Esophagus squamous epithelium (tissue), 5 donors: ENCODE measurements at regions not wholly inside any gene's neighbourhood (a gene's known extent, or its start where the extent isn't known, plus 50 kb on each side); places are given as distances from the start of the nearest gene placed in this dataset.

Experiments
- DNase-seq: peaks from one replicate; lab custom pipeline; 2025; lab: John Stamatoyannopoulos, UW
- H3K27ac ChIP-seq, 4 donors: fragments of 200-600 bp; sonication (generic); one replicate each; pipeline ENCODE4 v1.5.1; 2016 to 2019; ENCODE audit warnings: mild to moderate bottlenecking in 1 of 4
- H3K27me3 ChIP-seq, 4 donors: fragments of 200-600 bp; sonication (generic); 1 replicate in 3 of 4; 2 replicates in 1 of 4; pipeline versions ENCODE4 v1.5.1 to v1.6.0; 2017 to 2021; ENCODE audit warnings: antibody characterized with exemption in 1 of 4
- H3K36me3 ChIP-seq, 3 donors: fragments of 200-600 bp; sonication (generic); one replicate each; pipeline ENCODE4 v1.5.1; 2016 to 2019
- H3K4me1 ChIP-seq, 3 donors: fragments of 200-600 bp; sonication (generic); one replicate each; pipeline ENCODE4 v1.5.1; 2017 to 2019
- H3K4me3 ChIP-seq, 4 donors: fragments of 200-600 bp; sonication (generic); 1 replicate in 3 of 4; 2 replicates in 1 of 4; pipeline ENCODE4 v1.5.1; 2016 to 2019; ENCODE audit warnings: mild to moderate bottlenecking in 2 of 4, moderate library complexity in 1 of 4
- H3K9me3 ChIP-seq, 3 donors: fragments of 200-600 bp; sonication (generic); one replicate each; pipeline ENCODE4 v1.5.1; 2016 to 2019
- POLR2A ChIP-seq, 4 donors: fragments of 450-650 bp; IDR thresholded peaks; one replicate each; pipeline ENCODE4 v1.6.1; 2017; ENCODE audit warnings: antibody characterized with exemption in 4 of 4, mild to moderate bottlenecking in 4 of 4, moderate library complexity in 3 of 4
- WGBS, 2 donors: methylation state at CpG; one replicate each; pipeline ENCODE4 v1.1.5; 2018; 5-methylcytosine and 5-hydroxymethylcytosine counted together
- intact Hi-C: fragments of 100-400 bp; cut with DNase I; formaldehyde crosslinking; loops from one replicate; pipeline ENCODE4 v1.15.0; 2022
- TF ChIP-seq, protein P1 (sequence below), 6 experiments: fragments of 450-650 bp in 4 of 6; fragments of 200-600 bp in 2 of 6; sonication (generic) in 2 of 6; IDR thresholded peaks; one replicate each; pipeline ENCODE4 v1.5.1; 2016 to 2019; ENCODE audit warnings: antibody characterized with exemption in 6 of 6, mild to moderate bottlenecking in 4 of 6, moderate library complexity in 4 of 6
- donor health status: DM: yes; HTN: yes; CAD: no.

DNA sequence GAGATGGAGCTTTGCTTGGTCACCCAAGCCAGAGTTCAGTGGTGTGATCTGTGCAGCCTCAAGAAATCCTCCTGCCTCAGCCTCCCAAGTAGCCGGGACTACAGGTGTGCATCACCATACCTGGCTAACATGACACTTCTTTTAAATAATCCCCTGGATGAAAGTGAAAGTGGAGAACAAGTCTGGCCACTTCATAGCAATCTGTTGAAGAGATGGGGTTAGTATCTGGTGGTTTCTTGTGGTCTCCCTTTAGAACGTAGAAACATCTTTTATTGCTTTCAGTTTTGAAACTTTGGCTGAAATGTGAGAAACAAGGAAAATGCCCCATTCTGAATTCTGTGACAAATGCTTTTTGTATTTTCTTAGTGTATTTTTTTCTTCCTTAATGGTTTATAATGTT lies 452.5 kb upstream of the RIOK2 start:
- Histone ChIP-seq H3K27me3 (no peaks in the 10 kb centered on the region), H3K36me3 (no peaks in the 10 kb centered on the region), H3K9me3 (no peaks in the 10 kb centered on the region), H3K27ac (no peak overlapping the region), H3K4me1 (no peaks in the 10 kb centered on the region), H3K4me3 (no peak overlapping the region)
- 56 to 86% methylated on average over 2 of the region's 2 CpGs for WGBS, 2 donors
- intact Hi-C loops = no loop called here
- TF ChIP-seq POLR2A (IDR thresholded peaks at IDR 0.05) = no peak
- TF ChIP-seq, protein P1, sequence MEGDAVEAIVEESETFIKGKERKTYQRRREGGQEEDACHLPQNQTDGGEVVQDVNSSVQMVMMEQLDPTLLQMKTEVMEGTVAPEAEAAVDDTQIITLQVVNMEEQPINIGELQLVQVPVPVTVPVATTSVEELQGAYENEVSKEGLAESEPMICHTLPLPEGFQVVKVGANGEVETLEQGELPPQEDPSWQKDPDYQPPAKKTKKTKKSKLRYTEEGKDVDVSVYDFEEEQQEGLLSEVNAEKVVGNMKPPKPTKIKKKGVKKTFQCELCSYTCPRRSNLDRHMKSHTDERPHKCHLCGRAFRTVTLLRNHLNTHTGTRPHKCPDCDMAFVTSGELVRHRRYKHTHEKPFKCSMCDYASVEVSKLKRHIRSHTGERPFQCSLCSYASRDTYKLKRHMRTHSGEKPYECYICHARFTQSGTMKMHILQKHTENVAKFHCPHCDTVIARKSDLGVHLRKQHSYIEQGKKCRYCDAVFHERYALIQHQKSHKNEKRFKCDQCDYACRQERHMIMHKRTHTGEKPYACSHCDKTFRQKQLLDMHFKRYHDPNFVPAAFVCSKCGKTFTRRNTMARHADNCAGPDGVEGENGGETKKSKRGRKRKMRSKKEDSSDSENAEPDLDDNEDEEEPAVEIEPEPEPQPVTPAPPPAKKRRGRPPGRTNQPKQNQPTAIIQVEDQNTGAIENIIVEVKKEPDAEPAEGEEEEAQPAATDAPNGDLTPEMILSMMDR (IDR thresholded peaks at IDR 0.05) = no peak
- no peak for DNase-seq

DNA sequence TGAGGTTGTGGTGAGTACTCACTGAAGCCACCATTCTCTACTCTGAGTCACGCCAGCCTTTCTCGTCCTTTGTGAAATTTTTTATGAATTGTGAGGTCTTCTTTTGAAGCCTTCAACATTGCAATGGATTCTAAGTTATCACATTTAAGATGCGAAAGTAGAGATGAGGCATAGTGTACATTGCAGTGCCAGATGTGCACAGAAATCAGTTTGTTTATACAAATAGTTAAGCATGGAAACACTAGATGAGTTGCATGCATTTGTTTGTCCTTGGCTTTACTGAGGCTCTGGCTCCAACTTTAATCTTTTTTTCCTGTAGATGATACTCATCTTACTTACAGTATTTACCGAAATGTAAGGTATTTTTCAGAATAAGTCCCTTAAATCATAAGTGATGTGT lies 453.7 kb upstream of the RIOK2 start:
- H3K4me1 ChIP-seq = no peaks in the 10 kb centered on the region
- no peak overlapping the region for H3K4me3 ChIP-seq
- 69 to 75% methylated on average over 4 of the region's 4 CpGs for WGBS, 2 donors
- DNase-seq = no peak
- H3K9me3 ChIP-seq = no peaks in the 10 kb centered on the region
- intact Hi-C loops = no loop called here
- no peaks in the 10 kb centered on the region for H3K36me3 ChIP-seq
- H3K27ac ChIP-seq = no peak overlapping the region
- H3K27me3 ChIP-seq = no peaks in the 10 kb centered on the region
- TF ChIP-seq POLR2A (IDR thresholded peaks at IDR 0.05) = no peak
- TF ChIP-seq, protein P1 (IDR thresholded peaks at IDR 0.05) = no peak

DNA sequence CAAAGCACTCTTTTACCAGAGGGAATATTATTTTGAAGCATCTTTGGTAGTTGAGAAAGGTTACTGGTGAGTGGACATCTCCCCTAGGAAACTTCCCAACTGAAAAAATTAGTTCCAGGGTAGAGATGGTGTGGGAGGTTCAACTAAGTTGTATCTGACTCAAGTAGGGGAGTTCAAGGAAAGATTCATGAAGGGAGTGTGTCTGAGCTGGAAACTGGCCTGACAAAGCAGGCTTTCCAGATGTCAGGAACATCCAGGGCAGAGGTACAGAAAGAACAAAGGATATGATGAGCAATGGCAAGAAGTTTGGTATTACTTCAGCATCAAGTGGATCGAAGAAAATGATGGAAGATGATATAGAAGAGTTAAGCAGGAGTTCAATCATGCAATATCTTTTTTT lies 458.0 kb upstream of the RIOK2 start:
- intact Hi-C loops = no loop called here
- no peaks in the 10 kb centered on the region for H3K4me1 ChIP-seq
- TF ChIP-seq, protein P1 (IDR thresholded peaks at IDR 0.05) = no peak
- TF ChIP-seq POLR2A (IDR thresholded peaks at IDR 0.05) = no peak

DNA sequence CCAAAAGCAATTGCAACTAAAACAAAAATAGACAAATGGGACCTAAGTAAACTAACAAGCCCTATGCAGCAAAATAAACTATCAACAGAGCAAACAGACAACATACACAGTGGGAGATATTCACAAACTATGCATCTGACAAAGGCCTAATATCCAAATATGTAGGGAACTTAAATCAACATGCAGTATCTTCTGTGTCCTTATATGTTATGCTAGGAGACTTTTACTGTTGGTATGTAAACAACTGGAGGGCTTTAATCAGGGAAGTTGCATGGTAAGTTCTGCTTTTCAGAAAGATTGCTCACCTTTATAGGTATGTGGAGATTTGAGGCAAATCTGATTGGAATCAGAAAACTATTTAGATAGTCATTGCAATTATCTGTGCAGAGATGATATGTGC lies 461.2 kb upstream of the RIOK2 start:
- H3K27me3 ChIP-seq = no peaks in the 10 kb centered on the region

More for the DNA sequence above, 458.0 kb upstream of the RIOK2 start:
- H3K27ac ChIP-seq = no peak overlapping the region
- no peaks in the 10 kb centered on the region for H3K36me3 ChIP-seq
- WGBS, 2 donors = 72 to 83% methylated on average over 1 of the region's 1 CpG
- no peaks in the 10 kb centered on the region for H3K27me3 ChIP-seq
- no peak for DNase-seq
- H3K9me3 ChIP-seq = no peaks in the 10 kb centered on the region
- no peak overlapping the region for H3K4me3 ChIP-seq

DNA sequence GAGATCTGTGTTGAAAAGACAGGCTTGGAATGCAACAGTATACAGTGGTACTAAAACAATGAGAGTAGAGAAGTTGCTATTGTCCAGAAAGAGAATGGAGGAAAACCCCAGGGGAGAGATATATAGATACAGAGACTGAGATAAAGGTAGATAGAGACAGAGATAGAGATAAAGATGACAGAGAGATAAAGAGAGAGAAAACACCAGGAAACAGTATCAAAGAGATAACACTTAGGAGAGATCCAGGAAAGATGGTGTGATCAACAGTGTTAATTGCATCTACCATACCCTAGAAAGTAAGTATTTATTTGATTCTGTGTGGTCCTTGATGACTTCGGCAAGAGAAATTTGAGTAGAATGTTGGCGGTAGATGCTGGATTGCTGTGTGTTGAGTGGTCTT lies 461.8 kb upstream of the RIOK2 start:
- 70 to 91% methylated on average over 2 of the region's 2 CpGs for WGBS, 2 donors
- Histone ChIP-seq H3K27me3 (no peaks in the 10 kb centered on the region), H3K9me3 (no peaks in the 10 kb centered on the region), H3K36me3 (no peaks in the 10 kb centered on the region), H3K4me1 (no peaks in the 10 kb centered on the region), H3K27ac (no peak overlapping the region), H3K4me3 (no peak overlapping the region)
- no peak for TF ChIP-seq POLR2A (IDR thresholded peaks at IDR 0.05)
- TF ChIP-seq, protein P1 (IDR thresholded peaks at IDR 0.05) = no peak
- intact Hi-C loops = no loop called here
- no peak for DNase-seq

More for the DNA sequence above, 461.2 kb upstream of the RIOK2 start:
- TF ChIP-seq POLR2A (IDR thresholded peaks at IDR 0.05) = no peak
- TF ChIP-seq, protein P1 (IDR thresholded peaks at IDR 0.05) = no peak
- no peak for DNase-seq
- Histone ChIP-seq H3K4me1 (no peaks in the 10 kb centered on the region), H3K9me3 (no peaks in the 10 kb centered on the region), H3K27ac (no peak overlapping the region), H3K36me3 (no peaks in the 10 kb centered on the region), H3K4me3 (no peak overlapping the region)
- intact Hi-C loops = no loop called here
